ENCODE measurements at regions not wholly inside any gene's neighbourhood (a gene's known extent, or its start where the extent isn't known, plus 50 kb on each side); places are given as distances from the start of the nearest gene placed in this dataset.

DNA sequence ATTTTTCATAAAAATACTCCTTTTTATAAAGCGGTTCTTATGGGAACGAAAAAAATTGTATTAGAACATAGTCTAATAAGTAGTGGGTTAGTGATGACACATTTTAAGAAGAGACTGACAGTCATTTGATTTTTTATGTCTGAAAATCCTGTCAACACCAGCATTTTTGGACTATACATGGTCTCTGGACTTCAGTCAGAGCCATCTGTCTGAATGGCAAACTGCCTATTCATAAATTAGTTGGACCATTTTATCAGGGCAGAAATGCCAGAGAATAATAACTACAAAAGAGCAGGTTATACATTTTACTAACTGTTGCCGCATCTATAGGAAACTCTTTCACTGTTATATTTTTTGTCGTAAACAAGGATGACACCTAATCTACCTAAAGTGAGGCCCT lies 437.6 kb downstream of the ZNF804A start:
- TF ChIP-seq, protein P1, sequence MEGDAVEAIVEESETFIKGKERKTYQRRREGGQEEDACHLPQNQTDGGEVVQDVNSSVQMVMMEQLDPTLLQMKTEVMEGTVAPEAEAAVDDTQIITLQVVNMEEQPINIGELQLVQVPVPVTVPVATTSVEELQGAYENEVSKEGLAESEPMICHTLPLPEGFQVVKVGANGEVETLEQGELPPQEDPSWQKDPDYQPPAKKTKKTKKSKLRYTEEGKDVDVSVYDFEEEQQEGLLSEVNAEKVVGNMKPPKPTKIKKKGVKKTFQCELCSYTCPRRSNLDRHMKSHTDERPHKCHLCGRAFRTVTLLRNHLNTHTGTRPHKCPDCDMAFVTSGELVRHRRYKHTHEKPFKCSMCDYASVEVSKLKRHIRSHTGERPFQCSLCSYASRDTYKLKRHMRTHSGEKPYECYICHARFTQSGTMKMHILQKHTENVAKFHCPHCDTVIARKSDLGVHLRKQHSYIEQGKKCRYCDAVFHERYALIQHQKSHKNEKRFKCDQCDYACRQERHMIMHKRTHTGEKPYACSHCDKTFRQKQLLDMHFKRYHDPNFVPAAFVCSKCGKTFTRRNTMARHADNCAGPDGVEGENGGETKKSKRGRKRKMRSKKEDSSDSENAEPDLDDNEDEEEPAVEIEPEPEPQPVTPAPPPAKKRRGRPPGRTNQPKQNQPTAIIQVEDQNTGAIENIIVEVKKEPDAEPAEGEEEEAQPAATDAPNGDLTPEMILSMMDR (IDR thresholded peaks at IDR 0.05), result no peak
- TF ChIP-seq EZH2 (IDR thresholded peaks at IDR 0.05), result no peak
- TF ChIP-seq EZH2phosphoT487 (IDR thresholded peaks at IDR 0.05), result no peak
